ENCODE measurements at regions not wholly inside any gene's neighbourhood (a gene's known extent, or its start where the extent isn't known, plus 50 kb on each side); places are given as distances from the start of the nearest gene placed in this dataset.

DNA sequence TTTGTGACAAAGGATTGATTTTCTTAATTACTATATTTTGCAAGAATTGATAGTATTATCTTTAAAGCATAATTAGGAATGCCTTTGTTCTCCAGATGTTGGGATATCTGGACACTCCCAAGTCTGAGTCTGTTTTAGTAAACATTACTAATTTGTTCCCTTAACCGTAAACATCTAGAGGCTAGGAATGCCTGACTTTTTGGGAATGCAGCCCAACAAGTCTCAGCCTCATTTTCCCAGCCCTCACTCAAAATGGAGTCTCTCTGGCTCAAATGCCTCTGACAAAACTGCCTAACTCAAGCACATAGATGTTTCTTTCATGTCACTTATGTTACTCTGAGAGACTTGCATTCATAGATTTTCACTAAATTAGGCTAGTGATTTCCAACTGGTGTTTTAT lies 297.0 kb upstream of the CLNK start:
- H3K9me3 ChIP-seq: no peaks in the 10 kb centered on the region
- in situ Hi-C loops (cut with MboI; ENCODE audit: low pct_ligation_motif_present in 1 of 4, low pct_unique_long_range_greater_than_20kb in 1 of 4, low sequenced_read_pairs in 3 of 4) (no loop called here), intact Hi-C loops (cut with DNase I; ENCODE audit: low total_unique reads) (no loop called here)
- no peaks in the 10 kb centered on the region for H3K36me3 ChIP-seq
- H3K27me3 ChIP-seq: no peaks in the 10 kb centered on the region
- DNase-seq: no peak
- WGBS, 2 donors (ENCODE audit: low coverage in 1 of 2): 83 to 85% methylated on average over 1 of the region's 1 CpG
- TF ChIP-seq POLR2A (IDR thresholded peaks at IDR 0.05): no peak
- TF ChIP-seq EP300 (IDR thresholded peaks at IDR 0.05; ENCODE audit: low read depth): no peak
- no peak for TF ChIP-seq POLR2AphosphoS5 (IDR thresholded peaks at IDR 0.05)
- TF ChIP-seq, protein P1, sequence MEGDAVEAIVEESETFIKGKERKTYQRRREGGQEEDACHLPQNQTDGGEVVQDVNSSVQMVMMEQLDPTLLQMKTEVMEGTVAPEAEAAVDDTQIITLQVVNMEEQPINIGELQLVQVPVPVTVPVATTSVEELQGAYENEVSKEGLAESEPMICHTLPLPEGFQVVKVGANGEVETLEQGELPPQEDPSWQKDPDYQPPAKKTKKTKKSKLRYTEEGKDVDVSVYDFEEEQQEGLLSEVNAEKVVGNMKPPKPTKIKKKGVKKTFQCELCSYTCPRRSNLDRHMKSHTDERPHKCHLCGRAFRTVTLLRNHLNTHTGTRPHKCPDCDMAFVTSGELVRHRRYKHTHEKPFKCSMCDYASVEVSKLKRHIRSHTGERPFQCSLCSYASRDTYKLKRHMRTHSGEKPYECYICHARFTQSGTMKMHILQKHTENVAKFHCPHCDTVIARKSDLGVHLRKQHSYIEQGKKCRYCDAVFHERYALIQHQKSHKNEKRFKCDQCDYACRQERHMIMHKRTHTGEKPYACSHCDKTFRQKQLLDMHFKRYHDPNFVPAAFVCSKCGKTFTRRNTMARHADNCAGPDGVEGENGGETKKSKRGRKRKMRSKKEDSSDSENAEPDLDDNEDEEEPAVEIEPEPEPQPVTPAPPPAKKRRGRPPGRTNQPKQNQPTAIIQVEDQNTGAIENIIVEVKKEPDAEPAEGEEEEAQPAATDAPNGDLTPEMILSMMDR (IDR thresholded peaks at IDR 0.05): no peak
- no peaks in the 10 kb centered on the region for H3K4me1 ChIP-seq
- no peak overlapping the region for H3K4me3 ChIP-seq
- no peak overlapping the region for H3K27ac ChIP-seq

DNA sequence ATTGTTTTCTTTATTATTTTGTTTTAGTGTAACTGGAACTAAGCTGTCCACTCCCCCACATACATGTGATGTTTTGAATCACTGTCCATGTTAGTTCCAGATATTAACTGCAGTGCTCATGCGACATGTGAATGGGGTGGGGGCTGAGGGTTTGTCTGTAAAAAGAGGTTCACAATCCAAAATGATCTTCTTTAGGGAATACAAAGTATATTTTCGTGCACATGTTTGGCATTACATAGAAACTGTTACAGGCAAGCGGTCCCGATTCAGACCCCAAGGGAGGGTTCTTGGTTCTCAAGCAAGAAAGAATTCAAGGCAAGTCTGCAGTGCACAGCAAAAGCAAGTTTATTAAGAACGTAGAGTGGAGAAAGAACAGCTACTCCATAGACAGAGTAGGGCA lies 296.5 kb upstream of the CLNK start:
- in situ Hi-C loops (cut with MboI; ENCODE audit: low pct_ligation_motif_present in 1 of 4, low pct_unique_long_range_greater_than_20kb in 1 of 4, low sequenced_read_pairs in 3 of 4) (no loop called here), intact Hi-C loops (cut with DNase I; ENCODE audit: low total_unique reads) (no loop called here)
- no peak overlapping the region for H3K4me3 ChIP-seq
- no peak for DNase-seq
- H3K4me1 ChIP-seq: no peaks in the 10 kb centered on the region
- no peaks in the 10 kb centered on the region for H3K9me3 ChIP-seq
- no peaks in the 10 kb centered on the region for H3K27me3 ChIP-seq
- no peak overlapping the region for H3K27ac ChIP-seq
- WGBS, 2 donors (ENCODE audit: low coverage in 1 of 2): 79 to 82% methylated on average over 5 of the region's 5 CpGs
- no peak for TF ChIP-seq POLR2AphosphoS5 (IDR thresholded peaks at IDR 0.05)
- TF ChIP-seq, protein P1 (IDR thresholded peaks at IDR 0.05): no peak
- no peak for TF ChIP-seq EP300 (IDR thresholded peaks at IDR 0.05; ENCODE audit: low read depth)
- TF ChIP-seq POLR2A (IDR thresholded peaks at IDR 0.05): no peak
- H3K36me3 ChIP-seq: no peaks in the 10 kb centered on the region

DNA sequence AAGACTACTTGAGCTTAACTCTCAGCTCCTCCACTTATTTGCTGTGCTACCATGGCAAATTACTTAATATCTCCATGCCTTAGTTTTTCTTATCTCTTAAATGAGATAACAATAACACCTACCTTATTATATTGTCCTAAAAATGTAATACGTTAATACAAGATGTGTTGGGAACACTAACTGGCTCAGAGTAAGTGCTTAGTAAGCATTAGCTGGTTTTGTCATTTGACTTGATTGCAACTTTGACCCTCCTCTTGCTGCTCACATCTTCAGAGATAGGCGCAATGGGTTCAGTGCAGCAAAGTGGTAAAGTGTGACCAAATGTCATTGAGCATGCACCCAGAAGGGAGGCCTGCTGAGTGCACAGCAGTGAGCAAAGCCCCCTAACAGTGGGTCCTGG lies 294.5 kb upstream of the CLNK start:
- TF ChIP-seq, protein P1 (IDR thresholded peaks at IDR 0.05): no peak
- Histone ChIP-seq H3K4me1 (no peaks in the 10 kb centered on the region), H3K9me3 (no peaks in the 10 kb centered on the region), H3K36me3 (no peaks in the 10 kb centered on the region), H3K4me3 (no peak overlapping the region), H3K27ac (no peak overlapping the region), H3K27me3 (no peaks in the 10 kb centered on the region)
- intact Hi-C loops (cut with DNase I; ENCODE audit: low total_unique reads) (no loop called here), in situ Hi-C loops (cut with MboI; ENCODE audit: low pct_ligation_motif_present in 1 of 4, low pct_unique_long_range_greater_than_20kb in 1 of 4, low sequenced_read_pairs in 3 of 4) (no loop called here)
- WGBS, 2 donors (ENCODE audit: low coverage in 1 of 2): 75 to 96% methylated on average over 1 to 2 of the region's 2 CpGs
- DNase-seq: no peak

DNA sequence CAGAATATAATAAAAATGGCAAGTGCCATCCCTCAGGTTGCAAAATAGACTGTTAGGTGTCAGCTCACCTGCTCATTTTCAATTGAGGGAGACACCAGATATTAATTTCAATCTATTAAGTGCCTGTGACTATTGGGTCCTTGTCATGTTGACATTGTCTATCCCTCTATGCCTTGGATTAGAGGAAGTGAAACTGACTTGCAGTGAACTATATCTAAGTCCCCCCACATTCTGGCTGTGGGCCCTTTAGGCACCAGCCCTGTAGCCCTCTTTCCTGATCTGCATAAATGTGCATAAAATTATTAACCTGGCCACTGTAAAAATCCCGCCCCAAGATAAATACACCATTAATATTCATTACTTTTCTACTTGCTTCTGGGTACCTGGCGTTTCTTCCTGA lies 293.0 kb upstream of the CLNK start:
- H3K27me3 ChIP-seq: no peaks in the 10 kb centered on the region
- no peak overlapping the region for H3K27ac ChIP-seq
- H3K4me1 ChIP-seq: no peaks in the 10 kb centered on the region
- H3K36me3 ChIP-seq: no peaks in the 10 kb centered on the region
- no peaks in the 10 kb centered on the region for H3K9me3 ChIP-seq
- no peak overlapping the region for H3K4me3 ChIP-seq
- intact Hi-C loops (cut with DNase I; ENCODE audit: low total_unique reads): no loop called here
- DNase-seq: no peak
- TF ChIP-seq EP300 (IDR thresholded peaks at IDR 0.05; ENCODE audit: low read depth): no peak
- no peak for TF ChIP-seq POLR2A (IDR thresholded peaks at IDR 0.05)
- TF ChIP-seq POLR2AphosphoS5 (IDR thresholded peaks at IDR 0.05): no peak
- TF ChIP-seq, protein P1 (IDR thresholded peaks at IDR 0.05): no peak
- 67 to 81% methylated on average over 1 to 2 of the region's 2 CpGs for WGBS, 2 donors (ENCODE audit: low coverage in 1 of 2)
- in situ Hi-C loops (cut with MboI; ENCODE audit: low pct_ligation_motif_present in 1 of 4, low pct_unique_long_range_greater_than_20kb in 1 of 4, low sequenced_read_pairs in 3 of 4): no loop called here
